HL-60 (cell line): ENCODE measurements at regions not wholly inside any gene's neighbourhood (a gene's known extent, or its start where the extent isn't known, plus 50 kb on each side); places are given as distances from the start of the nearest gene placed in this dataset.

ENCODE experiments used
- CTCF ChIP-seq: IDR thresholded peaks from one replicate; pipeline ENCODE4 v1.5.1; 2011; ENCODE audit warnings: low read length, control low read depth, inconsistent platforms; ENCODE audit not compliant: insufficient read depth
- GABPA ChIP-seq: IDR thresholded peaks from 2 replicates; pipeline ENCODE4 v1.6.1; 2012; ENCODE audit warnings: low read depth
- REST ChIP-seq: IDR thresholded peaks from 2 replicates; pipeline ENCODE4 v1.6.1; 2012; ENCODE audit warnings: low read depth; ENCODE audit not compliant: insufficient replicate concordance
- SPI1 ChIP-seq: IDR thresholded peaks from 2 replicates; pipeline ENCODE4 v1.6.1; 2012; ENCODE audit warnings: low read depth, mild to moderate bottlenecking, borderline replicate concordance

GRCh38 chr14:101178184-101179072 is 274.9 kb upstream of the RTL1 start:
- no peak for TF ChIP-seq CTCF
- TF ChIP-seq SPI1, result no peak
- no peak for TF ChIP-seq REST
- TF ChIP-seq GABPA, result no peak
